ENCODE measurements at regions not wholly inside any gene's neighbourhood (a gene's known extent, or its start where the extent isn't known, plus 50 kb on each side); places are given as distances from the start of the nearest gene placed in this dataset.
"Not testable (repeated sequence)": the region's sequence is repeated elsewhere in the genome, so short reads cannot be mapped to it uniquely, and the experiment has no call there.

DNA sequence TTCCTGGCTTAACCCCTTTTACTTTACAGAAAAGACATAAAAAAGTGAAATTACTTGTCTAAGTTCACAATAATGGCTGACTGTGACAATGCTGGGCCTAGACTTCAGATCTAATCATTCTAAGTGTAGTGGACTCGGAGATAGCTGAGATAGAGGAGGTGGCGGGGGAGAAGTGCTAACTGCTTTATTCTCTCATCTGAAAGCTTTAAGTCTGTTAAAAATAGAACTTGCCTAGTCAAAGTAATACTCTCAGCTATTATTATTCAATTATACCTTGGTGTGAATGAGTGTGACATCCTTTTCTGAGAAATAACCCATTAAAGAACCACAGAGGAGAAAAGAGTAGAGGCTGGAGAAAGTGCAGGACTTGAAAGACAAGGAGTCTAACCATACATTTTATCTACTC, 96.1 kb upstream of the OLIG2 start:
- H3K27ac ChIP-seq (ENCODE audit: low read length) = no peak overlapping the region
- CTCF ChIA-PET = no interaction called here
- DNase-seq (ENCODE audit: low read depth, low spot score) = no peak
- POLR2A ChIA-PET = no interaction called here
- H3K9me3 ChIP-seq (ENCODE audit: control insufficient read depth, insufficient read depth, low read depth, low read length) = no peaks in the 10 kb centered on the region; the same call in 1 of the 2 replicates
- TF ChIP-seq, protein P1, sequence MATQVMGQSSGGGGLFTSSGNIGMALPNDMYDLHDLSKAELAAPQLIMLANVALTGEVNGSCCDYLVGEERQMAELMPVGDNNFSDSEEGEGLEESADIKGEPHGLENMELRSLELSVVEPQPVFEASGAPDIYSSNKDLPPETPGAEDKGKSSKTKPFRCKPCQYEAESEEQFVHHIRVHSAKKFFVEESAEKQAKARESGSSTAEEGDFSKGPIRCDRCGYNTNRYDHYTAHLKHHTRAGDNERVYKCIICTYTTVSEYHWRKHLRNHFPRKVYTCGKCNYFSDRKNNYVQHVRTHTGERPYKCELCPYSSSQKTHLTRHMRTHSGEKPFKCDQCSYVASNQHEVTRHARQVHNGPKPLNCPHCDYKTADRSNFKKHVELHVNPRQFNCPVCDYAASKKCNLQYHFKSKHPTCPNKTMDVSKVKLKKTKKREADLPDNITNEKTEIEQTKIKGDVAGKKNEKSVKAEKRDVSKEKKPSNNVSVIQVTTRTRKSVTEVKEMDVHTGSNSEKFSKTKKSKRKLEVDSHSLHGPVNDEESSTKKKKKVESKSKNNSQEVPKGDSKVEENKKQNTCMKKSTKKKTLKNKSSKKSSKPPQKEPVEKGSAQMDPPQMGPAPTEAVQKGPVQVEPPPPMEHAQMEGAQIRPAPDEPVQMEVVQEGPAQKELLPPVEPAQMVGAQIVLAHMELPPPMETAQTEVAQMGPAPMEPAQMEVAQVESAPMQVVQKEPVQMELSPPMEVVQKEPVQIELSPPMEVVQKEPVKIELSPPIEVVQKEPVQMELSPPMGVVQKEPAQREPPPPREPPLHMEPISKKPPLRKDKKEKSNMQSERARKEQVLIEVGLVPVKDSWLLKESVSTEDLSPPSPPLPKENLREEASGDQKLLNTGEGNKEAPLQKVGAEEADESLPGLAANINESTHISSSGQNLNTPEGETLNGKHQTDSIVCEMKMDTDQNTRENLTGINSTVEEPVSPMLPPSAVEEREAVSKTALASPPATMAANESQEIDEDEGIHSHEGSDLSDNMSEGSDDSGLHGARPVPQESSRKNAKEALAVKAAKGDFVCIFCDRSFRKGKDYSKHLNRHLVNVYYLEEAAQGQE (IDR thresholded peaks at IDR 0.05; ENCODE audit: insufficient read depth in 1 of 2, low read depth in 2 of 2, low read length in 1 of 2) = no peak
- TF ChIP-seq TCF7L2 (IDR thresholded peaks at IDR 0.05; ENCODE audit: low read depth, low read length) (no peak), SIN3A (IDR thresholded peaks at IDR 0.05; ENCODE audit: borderline replicate concordance, insufficient read depth, low read depth, low read length) (no peak)
- no peak overlapping the region for H3K4me3 ChIP-seq (ENCODE audit: low read depth in 2 of 2, low read length in 2 of 2)
- no peak for ATAC-seq
- peaks cover 3% of the 10 kb centered on the region; the same call in 1 of the 2 replicates for H3K27me3 ChIP-seq (ENCODE audit: control insufficient read depth, insufficient read depth, low read length)
- in situ Hi-C loops (cut with HindIII; ENCODE audit: low pct_unique_long_range_greater_than_20kb, low sequenced_read_pairs) = no loop called here
- BruUV-seq (replicated peaks) = no TSS peak
- no peaks in the 10 kb centered on the region for H3K4me1 ChIP-seq (ENCODE audit: control insufficient read depth, insufficient read depth, low read length)
- no peaks in the 10 kb centered on the region for H3K36me3 ChIP-seq (ENCODE audit: control insufficient read depth, insufficient read depth, low read length)
- intact Hi-C loops (cut with micrococcal nuclease; ENCODE audit: unreplicated experiment) = no loop called here

DNA sequence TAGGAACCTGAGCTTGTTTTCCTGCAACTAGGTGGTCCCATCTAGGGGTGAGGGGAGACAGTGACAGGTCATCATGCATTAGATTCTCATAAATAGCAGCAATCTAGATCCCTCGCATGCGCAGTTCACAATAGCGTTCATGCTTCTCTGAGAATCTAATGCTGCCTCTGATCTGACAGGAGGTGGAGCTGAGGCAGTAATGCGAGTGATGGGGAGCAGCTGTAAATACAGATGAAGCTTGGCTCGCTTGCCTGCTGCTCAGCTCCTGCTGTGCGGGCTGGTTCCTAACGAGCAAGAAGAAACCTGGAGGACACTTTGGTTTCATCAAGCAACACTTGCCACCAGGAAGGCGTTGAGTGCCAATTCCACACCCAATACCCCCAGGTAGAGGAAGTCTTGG, 95.1 kb upstream of the OLIG2 start:
- TF ChIP-seq SIN3A (IDR thresholded peaks at IDR 0.05; ENCODE audit: borderline replicate concordance, insufficient read depth, low read depth, low read length) = no peak
- TF ChIP-seq, protein P2, sequence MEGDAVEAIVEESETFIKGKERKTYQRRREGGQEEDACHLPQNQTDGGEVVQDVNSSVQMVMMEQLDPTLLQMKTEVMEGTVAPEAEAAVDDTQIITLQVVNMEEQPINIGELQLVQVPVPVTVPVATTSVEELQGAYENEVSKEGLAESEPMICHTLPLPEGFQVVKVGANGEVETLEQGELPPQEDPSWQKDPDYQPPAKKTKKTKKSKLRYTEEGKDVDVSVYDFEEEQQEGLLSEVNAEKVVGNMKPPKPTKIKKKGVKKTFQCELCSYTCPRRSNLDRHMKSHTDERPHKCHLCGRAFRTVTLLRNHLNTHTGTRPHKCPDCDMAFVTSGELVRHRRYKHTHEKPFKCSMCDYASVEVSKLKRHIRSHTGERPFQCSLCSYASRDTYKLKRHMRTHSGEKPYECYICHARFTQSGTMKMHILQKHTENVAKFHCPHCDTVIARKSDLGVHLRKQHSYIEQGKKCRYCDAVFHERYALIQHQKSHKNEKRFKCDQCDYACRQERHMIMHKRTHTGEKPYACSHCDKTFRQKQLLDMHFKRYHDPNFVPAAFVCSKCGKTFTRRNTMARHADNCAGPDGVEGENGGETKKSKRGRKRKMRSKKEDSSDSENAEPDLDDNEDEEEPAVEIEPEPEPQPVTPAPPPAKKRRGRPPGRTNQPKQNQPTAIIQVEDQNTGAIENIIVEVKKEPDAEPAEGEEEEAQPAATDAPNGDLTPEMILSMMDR (IDR thresholded peaks at IDR 0.05) = no peak
- no peak for TF ChIP-seq TCF7L2 (IDR thresholded peaks at IDR 0.05; ENCODE audit: low read depth, low read length)
- TF ChIP-seq, protein P1 (IDR thresholded peaks at IDR 0.05; ENCODE audit: insufficient read depth in 1 of 2, low read depth in 2 of 2, low read length in 1 of 2) = no peak
- no peak for TF ChIP-seq POLR2AphosphoS5 (IDR thresholded peaks at IDR 0.05; ENCODE audit: low read depth, low read length)
- DNase-seq (ENCODE audit: low read depth, low spot score) (no peak), ATAC-seq (no peak)
- POLR2A ChIA-PET = no interaction called here
- H3K27ac ChIP-seq (ENCODE audit: low read length) = no peak overlapping the region
- H3K4me1 ChIP-seq (ENCODE audit: control insufficient read depth, insufficient read depth, low read length) = no peaks in the 10 kb centered on the region
- in situ Hi-C loops (cut with HindIII; ENCODE audit: low pct_unique_long_range_greater_than_20kb, low sequenced_read_pairs) = no loop called here
- CTCF ChIA-PET = no interaction called here
- H3K4me3 ChIP-seq (ENCODE audit: low read depth in 2 of 2, low read length in 2 of 2) = no peak overlapping the region
- no TSS peak for BruUV-seq (replicated peaks)
- H3K27me3 ChIP-seq (ENCODE audit: control insufficient read depth, insufficient read depth, low read length) = 0 out of 2 replicates have a peak, but pooled peaks cover 3% of the 10 kb centered on the region
- no peaks in the 10 kb centered on the region for H3K9me3 ChIP-seq (ENCODE audit: control insufficient read depth, insufficient read depth, low read depth, low read length)
- no peaks in the 10 kb centered on the region for H3K36me3 ChIP-seq (ENCODE audit: control insufficient read depth, insufficient read depth, low read length)
- intact Hi-C loops (cut with micrococcal nuclease; ENCODE audit: unreplicated experiment) = no loop called here

DNA sequence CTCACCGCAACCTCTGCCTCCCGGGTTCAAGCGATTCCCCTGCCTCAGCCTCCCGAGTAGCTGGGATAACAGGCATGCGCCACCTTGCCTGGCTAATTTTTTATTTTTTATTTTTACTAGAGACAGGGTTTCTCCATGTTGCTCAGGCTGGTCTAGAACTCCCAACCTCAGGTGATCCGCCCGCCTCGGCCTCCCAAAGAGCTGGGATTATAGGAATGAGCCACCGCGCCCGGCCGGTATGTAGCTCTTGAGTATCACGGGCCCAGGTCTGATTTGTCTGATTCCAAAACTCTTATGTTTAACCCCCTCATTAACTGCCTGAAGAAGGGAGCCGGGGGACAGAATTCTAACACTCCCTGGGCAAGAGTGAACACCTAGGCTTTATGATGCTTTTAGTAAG, 91.7 kb upstream of the OLIG2 start:
- intact Hi-C loops (cut with micrococcal nuclease; ENCODE audit: unreplicated experiment); H3K36me3 ChIP-seq (ENCODE audit: control insufficient read depth, insufficient read depth, low read length); ATAC-seq; H3K4me1 ChIP-seq (ENCODE audit: control insufficient read depth, insufficient read depth, low read length); H3K9me3 ChIP-seq (ENCODE audit: control insufficient read depth, insufficient read depth, low read depth, low read length); H3K27ac ChIP-seq (ENCODE audit: low read length); BruUV-seq (replicated peaks); DNase-seq (ENCODE audit: low read depth, low spot score); H3K27me3 ChIP-seq (ENCODE audit: control insufficient read depth, insufficient read depth, low read length); POLR2A ChIA-PET; H3K4me3 ChIP-seq (ENCODE audit: low read depth in 2 of 2, low read length in 2 of 2); in situ Hi-C loops (cut with HindIII; ENCODE audit: low pct_unique_long_range_greater_than_20kb, low sequenced_read_pairs): not testable (repeated sequence)
- CTCF ChIA-PET = interaction anchor here (0.7 kb wide), 1 partner anchor 270 kb away, joined by 7 read pairs; no protein-coding TSS in a partner anchor

Data from Panc1 (cell line).